ENCODE measurements at regions not wholly inside any gene's neighbourhood (a gene's known extent, or its start where the extent isn't known, plus 50 kb on each side); places are given as distances from the start of the nearest gene placed in this dataset.
"Not testable (repeated sequence)": the region's sequence is repeated elsewhere in the genome, so short reads cannot be mapped to it uniquely, and the experiment has no call there.

- H3F3A ChIP-seq (ENCODE audit: low read depth): no peaks in the 10 kb centered on the region
- no peaks in the 10 kb centered on the region for H3K4me1 ChIP-seq
- Mint-ChIP-seq H3K27me3 (ENCODE audit: insufficient read depth, low read depth) (peaks cover 2% of the 10 kb centered on the region), H3K4me1 (no peaks in the 10 kb centered on the region), H3K36me3 (no peaks in the 10 kb centered on the region), H3K9me3 (peaks cover 7% of the 10 kb centered on the region), H3K4me3 (no peak overlapping the region), H3K27ac (no peak overlapping the region)
- no peaks in the 10 kb centered on the region for H4K20me1 ChIP-seq (ENCODE audit: low read depth)
- no peaks in the 10 kb centered on the region for H3K27me3 ChIP-seq
- TF ChIP-seq CTCF (IDR thresholded peaks at IDR 0.05) (no peak), EZH2 (IDR thresholded peaks at IDR 0.05) (no peak), EZH2phosphoT487 (IDR thresholded peaks at IDR 0.05) (no peak)
- H3K9ac ChIP-seq: no peak overlapping the region
- H3K27ac ChIP-seq: no peak overlapping the region
- no peak overlapping the region for H3K4me3 ChIP-seq
- DNase-seq (ENCODE audit: low spot score): no peak
- H3K79me2 ChIP-seq (ENCODE audit: low read depth): no peaks in the 10 kb centered on the region
- no peaks in the 10 kb centered on the region for H3K36me3 ChIP-seq
- no peaks in the 10 kb centered on the region for H3K9me3 ChIP-seq (ENCODE audit: low read depth)
- no peak overlapping the region for H3K4me2 ChIP-seq
- no peak overlapping the region for H2AFZ ChIP-seq (replicated peaks)
Measured at GRCh38 chr12:31796270-31796951, 67.6 kb upstream of the AMN1 start.

DNA sequence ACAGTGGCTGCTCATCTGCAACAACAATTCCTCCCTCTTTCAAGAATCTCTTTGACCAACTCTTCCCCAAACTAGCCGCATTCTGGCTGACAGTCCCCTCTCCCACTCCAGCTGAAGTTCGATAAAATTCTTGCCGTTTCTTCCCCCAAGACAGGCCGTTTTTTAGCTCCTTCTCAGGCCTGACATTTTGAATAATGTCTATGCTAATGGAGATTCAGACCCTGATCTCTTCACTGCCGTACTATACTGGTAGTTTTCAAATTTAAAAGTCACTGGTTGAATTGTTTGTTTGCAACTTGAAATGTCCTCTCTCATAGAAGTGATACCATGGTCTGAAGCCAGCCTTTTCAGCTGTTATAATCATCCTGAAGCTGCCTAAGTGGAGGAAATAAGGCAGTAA, 65.9 kb upstream of the AMN1 start:
- Histone ChIP-seq H3K9ac (no peak overlapping the region), H3K79me2 (ENCODE audit: low read depth) (no peaks in the 10 kb centered on the region), H3K4me2 (no peak overlapping the region), H3F3A (ENCODE audit: low read depth) (no peaks in the 10 kb centered on the region), H3K4me1 (no peaks in the 10 kb centered on the region), H3K9me3 (ENCODE audit: low read depth) (no peaks in the 10 kb centered on the region), H3K36me3 (no peaks in the 10 kb centered on the region), H2AFZ (replicated peaks) (peak overlapping the region; percentile 93), H4K20me1 (ENCODE audit: low read depth) (no peaks in the 10 kb centered on the region), H3K27ac (no peak overlapping the region), H3K4me3 (no peak overlapping the region), H3K27me3 (no peaks in the 10 kb centered on the region)
- Mint-ChIP-seq H3K4me3 (no peak overlapping the region), H3K4me1 (no peaks in the 10 kb centered on the region), H3K9me3 (peaks cover 7% of the 10 kb centered on the region), H3K36me3 (no peaks in the 10 kb centered on the region), H3K27ac (no peak overlapping the region), H3K27me3 (ENCODE audit: insufficient read depth, low read depth) (peaks cover 2% of the 10 kb centered on the region)
- no peak for DNase-seq (ENCODE audit: low spot score)
- no peak for TF ChIP-seq EZH2 (IDR thresholded peaks at IDR 0.05)

DNA sequence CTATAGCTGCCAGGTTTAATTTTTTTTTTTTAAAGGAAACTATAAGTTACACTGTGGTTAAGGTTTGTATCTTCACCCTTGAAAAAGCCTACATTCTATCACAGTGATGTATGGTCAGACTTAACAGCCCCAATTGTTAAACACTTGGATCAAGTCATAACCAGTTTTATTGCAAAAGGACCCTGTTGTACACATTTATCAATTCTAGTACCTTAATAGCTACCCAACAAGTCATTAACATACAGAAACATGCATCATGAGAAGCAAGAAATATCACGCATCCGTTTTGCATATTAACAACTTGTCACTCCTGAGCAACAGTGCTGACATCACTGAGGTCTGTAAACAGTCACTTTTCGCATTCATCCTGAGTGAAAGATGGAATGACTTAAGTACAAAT, 62.4 kb upstream of the AMN1 start:
- not testable (repeated sequence) for H3K36me3 Mint-ChIP-seq

DNA sequence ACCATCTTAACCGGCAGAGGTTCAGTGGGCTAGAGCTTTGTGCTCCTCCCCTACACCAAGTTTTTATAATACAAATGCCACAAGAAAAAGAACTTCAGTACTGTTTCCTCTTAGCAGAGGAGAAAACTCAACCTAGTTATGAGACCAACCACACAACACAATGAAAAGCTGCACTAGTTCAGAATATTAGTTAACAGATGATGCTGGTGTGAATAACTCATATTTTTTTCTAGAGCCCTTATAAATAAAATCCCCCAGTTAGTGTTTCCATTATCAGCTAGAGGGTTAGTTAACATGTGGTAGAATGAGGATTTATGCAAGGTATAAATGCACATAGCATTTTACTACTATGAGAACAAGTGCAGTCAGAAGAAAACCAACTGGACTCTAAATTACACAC, 61.9 kb upstream of the AMN1 start:
- Mint-ChIP-seq H3K27ac (no peak overlapping the region), H3K27me3 (ENCODE audit: insufficient read depth, low read depth) (no peaks in the 10 kb centered on the region), H3K4me3 (no peak overlapping the region), H3K36me3 (no peaks in the 10 kb centered on the region), H3K9me3 (peaks cover 3% of the 10 kb centered on the region), H3K4me1 (no peaks in the 10 kb centered on the region)
- Histone ChIP-seq H3K9ac (no peak overlapping the region), H4K20me1 (ENCODE audit: low read depth) (no peaks in the 10 kb centered on the region), H3F3A (ENCODE audit: low read depth) (no peaks in the 10 kb centered on the region), H3K79me2 (ENCODE audit: low read depth) (no peaks in the 10 kb centered on the region), H2AFZ (replicated peaks) (no peak overlapping the region), H3K9me3 (ENCODE audit: low read depth) (no peaks in the 10 kb centered on the region), H3K36me3 (no peaks in the 10 kb centered on the region), H3K4me3 (no peak overlapping the region), H3K4me1 (no peaks in the 10 kb centered on the region), H3K27me3 (no peaks in the 10 kb centered on the region), H3K27ac (no peak overlapping the region), H3K4me2 (no peak overlapping the region)
- no peak for DNase-seq (ENCODE audit: low spot score)
- no peak for TF ChIP-seq EZH2 (IDR thresholded peaks at IDR 0.05)
- TF ChIP-seq EZH2phosphoT487 (IDR thresholded peaks at IDR 0.05): no peak
- TF ChIP-seq CTCF (IDR thresholded peaks at IDR 0.05): no peak

More for the DNA sequence above, 62.4 kb upstream of the AMN1 start:
- not testable (repeated sequence) for H3K36me3 ChIP-seq; H4K20me1 ChIP-seq (ENCODE audit: low read depth); H3K4me3 Mint-ChIP-seq; H3K4me2 ChIP-seq; H3K4me1 ChIP-seq; H3K27me3 Mint-ChIP-seq (ENCODE audit: insufficient read depth, low read depth); H3K4me3 ChIP-seq; H3K9ac ChIP-seq; H2AFZ ChIP-seq (replicated peaks); H3K9me3 ChIP-seq (ENCODE audit: low read depth); H3K4me1 Mint-ChIP-seq; H3K27ac Mint-ChIP-seq; DNase-seq (ENCODE audit: low spot score); H3K27ac ChIP-seq; H3K79me2 ChIP-seq (ENCODE audit: low read depth); H3F3A ChIP-seq (ENCODE audit: low read depth); H3K9me3 Mint-ChIP-seq; H3K27me3 ChIP-seq

Measured in neural progenitor cell (in vitro differentiated cells).